Embryonic facial prominence (tissue), 1 donor: ENCODE measurements at regions not wholly inside any gene's neighbourhood (a gene's known extent, or its start where the extent isn't known, plus 50 kb on each side); places are given as distances from the start of the nearest gene placed in this dataset.
A peak's percentile ranks its signal among the peaks of the same experiment; 100 is the strongest.
"Not testable (repeated sequence)": the region's sequence is repeated elsewhere in the genome, so short reads cannot be mapped to it uniquely, and the experiment has no call there.

Experiments used
- DNase-seq: peaks from one replicate; pipeline ENCODE4 v3.0.0-alpha.2; 2016; ENCODE audit errors: extremely low spot score

DNA sequence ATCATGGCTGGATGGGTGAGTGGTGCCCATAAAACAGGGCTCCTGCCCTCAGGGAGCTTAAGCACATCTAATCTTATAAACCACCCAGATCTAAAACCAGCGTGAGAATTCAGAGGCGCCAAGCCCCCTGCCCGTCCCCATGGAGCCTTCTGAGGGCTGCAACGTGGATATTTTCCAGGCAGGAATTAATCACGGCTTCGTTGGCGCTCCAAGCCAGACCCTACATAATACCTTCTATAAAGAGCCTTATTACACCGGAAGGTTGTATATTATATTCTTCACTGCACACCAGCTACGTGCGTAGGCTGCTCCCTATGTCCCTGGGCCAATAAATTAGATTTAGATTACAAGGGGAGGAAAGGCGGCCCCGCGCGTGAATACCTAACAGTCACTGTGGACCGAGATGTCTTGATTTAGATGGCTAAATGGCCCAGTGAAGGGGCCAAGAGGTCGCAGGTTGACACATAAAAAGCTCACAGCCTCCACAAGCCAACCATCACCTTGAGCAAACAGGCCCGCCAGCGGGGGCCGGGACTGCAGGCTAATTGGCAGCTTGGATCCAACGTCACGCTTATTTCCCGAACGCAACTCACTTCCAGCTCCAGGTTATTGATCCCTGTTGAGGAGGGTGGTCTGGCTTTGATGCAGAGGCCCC lies 64.7 kb upstream of the APCDD1L start:
- DNase-seq, result no peak

DNA sequence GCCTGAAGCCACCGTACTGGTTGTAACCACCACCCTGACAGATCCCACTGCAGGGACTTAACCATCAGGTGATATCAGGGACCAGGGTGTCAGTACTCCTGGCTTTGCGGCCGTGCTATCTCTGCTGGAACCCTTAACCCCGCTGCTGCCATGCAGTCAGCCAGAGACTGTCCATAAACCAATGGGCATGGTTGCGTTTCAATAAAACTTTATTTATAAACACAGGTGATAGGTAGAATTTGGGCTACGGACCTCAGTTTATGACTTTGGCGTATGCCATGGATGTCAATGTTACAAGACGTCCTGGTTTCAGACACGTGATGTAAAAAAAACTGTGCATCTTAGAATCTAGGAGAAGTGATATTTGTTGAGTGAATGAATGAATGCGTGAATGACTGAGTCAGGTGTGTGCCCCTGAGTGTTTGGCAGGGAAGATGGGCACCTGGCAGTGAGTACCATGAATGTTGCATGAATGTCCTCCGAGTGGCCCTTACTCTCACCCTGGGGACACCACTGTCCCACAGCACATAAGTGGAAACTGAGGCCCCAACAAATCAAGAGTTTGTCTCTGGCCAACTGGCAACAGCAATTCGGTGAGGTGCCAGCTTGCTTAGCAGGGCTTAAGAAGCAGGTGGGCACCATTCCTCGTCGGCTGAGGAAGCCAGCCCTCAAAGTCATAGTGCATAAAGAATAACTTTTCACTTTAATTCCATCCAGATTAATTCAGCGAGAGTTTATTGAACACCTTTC lies 64.0 kb upstream of the APCDD1L start:
- no peak for DNase-seq

DNA sequence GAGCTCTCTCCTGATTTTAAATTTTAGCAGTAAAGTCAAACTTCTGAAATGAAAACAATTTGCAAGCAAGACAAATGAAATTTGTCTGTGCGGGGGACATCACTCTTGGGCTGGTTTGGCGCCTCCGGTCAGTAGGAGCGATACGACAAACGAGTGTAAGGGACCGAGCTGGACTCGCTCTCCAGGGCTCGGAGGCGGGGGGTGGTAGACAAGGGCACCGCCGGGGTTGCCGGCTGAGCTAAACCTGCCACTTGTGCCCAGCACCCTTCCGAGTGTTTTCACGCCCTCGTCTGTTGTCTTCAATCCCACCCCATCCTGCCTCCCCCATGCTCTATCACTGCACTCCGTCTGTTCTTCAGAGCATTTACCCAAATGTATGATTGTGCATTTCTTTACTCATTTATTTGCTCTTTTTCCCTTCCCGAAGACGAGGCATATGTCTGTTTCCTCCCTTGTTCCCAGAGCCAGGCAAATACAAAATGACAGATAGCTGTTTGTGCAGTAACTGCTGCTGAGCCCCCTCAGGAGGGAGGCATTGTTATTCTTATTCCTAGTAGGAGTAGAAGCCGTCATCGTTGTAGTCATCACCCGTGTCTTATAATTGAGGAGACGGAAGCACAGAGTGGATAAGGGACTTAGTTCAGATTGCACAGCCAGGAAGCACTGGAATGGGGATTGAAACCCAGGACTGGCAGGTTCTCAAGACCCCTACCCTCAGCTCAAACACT lies 62.8 kb upstream of the APCDD1L start:
- no peak for DNase-seq

DNA sequence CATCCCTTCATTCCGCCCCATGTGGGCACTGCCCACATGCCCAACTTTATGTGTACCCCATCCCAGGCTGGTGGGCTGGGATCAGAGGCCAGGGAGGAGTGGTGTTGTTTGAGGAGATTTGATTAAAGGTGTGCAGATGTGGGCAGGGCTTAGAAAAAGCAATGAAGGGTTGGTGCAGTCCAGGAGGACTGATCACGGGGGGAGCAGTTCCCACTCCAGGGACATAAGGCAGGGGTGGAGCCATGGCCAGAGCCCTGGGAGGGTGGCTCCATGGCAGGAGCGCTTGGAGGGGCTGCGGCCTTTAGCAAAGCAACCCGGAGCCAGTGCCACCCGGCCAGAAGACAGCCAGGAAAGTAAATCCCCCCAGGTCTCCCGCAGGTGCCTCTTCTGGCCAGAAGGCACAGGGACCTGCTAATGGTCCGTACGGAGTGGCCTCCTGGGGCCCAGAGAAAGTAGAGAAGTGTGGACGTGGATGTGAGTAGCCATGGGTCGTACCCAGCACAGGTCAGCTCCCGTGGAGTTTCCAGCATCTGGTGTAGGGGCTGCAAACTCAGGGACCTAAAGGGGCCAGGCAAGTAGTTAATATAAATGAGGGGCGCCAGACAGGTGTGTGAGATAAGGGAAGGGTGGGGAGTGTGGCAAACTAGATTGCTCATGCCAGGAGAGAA lies 62.1 kb upstream of the APCDD1L start:
- DNase-seq, result no peak

DNA sequence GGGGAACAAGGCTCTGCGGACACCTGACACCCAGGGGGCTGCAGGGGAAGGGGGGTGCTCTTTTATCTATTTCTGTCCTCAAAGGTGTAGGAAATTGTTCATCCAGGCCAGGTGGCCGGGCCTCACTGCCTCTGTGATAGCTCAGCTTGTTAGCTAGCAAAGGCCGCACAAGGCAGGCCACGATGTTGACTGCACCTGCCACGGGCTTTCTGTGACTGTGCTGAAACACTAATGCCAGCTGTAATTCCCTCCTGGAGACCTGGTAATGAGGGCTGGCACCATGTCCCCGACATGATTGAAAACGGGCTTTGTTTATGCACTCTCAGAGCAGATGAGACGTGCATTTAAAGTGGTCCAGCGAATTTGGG lies 61.4 kb upstream of the APCDD1L start:
- no peak for DNase-seq

DNA sequence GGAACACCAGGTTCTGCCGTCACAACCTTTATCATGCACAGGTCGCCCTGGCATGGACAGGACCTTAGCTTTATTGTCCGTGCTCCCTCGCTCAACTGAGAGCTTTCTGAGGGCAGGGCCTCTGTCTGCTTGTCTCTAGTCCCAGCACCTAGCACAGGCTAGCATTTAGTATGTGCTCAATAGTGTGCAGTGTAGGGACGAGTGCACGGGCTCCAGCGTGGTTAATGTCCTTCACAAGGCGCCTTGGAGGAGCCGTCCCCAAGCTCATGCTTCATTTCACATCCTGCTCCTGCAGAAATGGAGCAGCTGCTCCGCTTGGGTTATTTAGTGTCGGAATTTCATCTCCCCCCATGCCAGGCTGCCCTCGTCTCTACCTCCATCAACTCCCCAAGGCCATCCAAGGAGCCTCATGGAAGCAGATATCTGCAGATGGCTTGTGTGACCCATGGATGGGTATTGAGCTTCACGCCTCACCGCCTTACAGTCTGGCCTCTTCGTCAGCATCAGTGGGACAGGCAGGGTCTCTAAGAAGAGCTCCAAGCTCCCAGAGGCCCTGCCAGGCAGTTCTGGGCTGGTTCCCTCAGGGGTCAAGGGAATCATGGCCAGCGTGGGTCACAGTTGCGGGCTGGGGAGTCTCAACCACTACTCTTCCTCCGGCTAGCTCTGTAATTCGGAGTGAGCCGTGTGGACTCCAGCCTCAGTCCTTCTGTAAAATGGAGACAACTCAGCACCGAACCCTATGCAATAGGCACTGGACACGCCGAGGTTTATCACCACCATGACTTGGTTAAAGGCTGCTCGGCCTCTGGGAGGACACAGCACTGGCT lies 60.8 kb upstream of the APCDD1L start:
- DNase-seq, result no peak

DNA sequence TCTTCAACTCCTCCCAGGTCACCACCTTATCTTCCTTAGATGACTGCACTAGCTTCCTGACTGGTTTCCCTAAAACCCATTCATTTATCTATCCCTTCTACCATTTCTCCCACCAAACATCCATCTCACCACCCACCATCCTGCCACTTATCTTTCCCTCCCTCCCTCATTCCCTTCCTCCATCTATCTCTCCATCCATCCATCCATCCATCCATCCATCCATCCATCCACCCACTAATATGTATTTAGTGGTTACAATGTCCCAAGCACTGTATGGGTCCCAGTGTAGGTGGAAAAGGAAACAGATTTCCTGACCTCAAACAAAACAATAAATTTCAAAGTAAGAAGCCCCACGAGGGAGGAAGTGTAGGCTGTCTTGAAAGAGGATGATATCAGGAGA lies 59.3 kb upstream of the APCDD1L start:
- DNase-seq, result no peak

DNA sequence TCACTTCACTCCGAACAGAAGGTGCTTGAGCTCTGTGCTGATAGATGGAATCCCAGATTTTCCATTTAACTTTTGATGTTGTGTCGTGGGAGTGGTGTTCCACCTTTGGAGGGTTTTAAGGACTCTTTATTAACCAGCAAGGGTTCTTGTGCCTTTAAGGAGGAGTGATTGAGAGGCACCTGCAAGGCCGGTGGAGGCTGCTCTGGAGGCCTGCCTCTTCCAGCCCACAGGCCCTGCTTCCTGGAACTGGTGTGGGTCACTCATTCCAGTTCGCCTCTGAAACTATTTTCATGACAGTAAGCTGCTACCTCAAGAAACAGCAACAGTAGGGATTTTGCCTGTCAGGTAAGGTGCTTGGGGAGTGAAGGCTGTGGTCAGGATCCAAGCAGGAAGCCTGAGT lies 58.8 kb upstream of the APCDD1L start:
- DNase-seq, result no peak

DNA sequence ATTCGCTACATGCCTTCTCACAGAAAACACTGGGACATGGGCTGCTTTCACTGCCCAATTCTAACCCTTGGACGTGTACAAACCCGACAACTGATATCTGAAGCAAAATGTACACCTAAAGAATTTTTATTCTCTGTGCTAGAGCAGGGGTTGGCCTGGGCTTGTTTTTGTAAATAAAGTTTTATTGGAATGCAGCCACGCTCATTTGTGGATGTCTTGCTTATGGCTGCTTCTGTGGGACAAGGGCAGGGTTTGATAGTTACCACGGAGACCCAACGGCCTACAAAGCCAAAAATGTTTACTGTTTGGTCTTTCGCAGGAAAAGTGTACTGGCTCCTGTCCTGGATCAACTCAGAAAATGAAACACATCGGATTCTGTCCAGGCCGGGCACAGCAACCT lies 58.1 kb upstream of the APCDD1L start:
- DNase-seq, result no peak

DNA sequence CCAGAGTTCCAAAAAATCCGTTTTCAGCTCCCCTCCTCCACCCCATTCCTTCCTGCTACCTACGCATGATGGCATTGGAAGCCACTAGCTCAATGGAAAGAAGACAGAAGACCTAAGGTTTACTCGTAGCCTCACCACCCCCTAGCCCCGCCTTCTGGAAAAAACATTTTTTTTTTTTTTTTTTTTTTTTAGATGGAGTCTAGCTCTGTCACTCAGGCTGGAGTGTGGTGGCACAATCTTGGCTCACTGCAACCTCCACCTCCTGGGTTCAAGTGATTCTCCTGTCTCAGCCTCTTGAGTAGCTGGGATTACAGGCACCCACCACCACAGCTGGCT lies 57.2 kb upstream of the APCDD1L start:
- DNase-seq, result not testable (repeated sequence)

DNA sequence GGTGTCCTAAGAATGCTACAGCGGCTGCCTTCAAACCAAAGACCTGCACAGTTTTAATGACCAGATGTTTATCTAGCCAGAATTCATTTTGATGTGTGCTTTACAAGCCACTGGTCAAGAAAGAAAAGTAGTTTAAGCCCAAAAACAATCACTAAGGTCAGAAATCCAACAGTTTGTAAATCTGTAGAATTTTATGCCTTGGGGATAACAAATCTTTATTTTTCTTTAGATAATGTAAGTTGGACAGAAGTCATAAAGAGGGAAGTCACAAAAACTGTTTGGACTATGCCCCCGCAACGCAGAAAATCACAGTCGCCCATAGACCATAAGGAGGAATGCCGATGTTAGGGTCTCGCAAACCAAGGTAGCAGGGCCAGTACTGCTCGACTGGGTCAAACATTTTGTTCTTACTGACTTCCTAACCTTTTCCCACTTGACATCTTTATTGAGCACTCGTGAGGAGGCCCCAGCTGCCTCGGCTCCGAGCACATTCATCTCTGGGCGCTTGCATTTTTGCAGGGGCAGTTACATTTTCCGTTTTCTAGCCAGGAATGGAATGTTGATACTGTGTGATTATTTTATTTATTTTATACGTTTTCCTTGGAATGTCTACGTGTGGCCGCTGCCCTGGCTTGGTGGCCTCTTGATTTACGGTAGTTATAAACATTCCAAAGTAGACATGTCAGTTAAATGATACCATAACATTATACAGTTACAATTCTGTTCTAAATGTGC lies 56.7 kb upstream of the APCDD1L start:
- no peak for DNase-seq

DNA sequence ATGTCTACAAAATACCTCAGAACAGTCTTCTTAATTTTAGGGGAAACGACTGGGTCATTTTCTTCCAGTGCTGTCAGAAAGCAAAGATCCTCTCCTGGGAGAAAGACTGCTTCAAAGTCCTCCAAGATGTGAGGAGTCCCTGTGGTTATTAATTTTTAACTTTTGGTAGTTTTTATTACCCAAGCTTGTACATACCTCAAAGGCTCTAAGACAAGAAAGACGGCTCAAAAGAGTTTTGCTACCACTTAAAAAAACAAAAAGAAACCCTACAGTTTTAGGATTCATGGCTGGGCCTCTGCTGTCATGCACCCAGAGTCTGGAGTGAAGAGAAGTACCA lies 56.1 kb upstream of the APCDD1L start:
- DNase-seq, result no peak

DNA sequence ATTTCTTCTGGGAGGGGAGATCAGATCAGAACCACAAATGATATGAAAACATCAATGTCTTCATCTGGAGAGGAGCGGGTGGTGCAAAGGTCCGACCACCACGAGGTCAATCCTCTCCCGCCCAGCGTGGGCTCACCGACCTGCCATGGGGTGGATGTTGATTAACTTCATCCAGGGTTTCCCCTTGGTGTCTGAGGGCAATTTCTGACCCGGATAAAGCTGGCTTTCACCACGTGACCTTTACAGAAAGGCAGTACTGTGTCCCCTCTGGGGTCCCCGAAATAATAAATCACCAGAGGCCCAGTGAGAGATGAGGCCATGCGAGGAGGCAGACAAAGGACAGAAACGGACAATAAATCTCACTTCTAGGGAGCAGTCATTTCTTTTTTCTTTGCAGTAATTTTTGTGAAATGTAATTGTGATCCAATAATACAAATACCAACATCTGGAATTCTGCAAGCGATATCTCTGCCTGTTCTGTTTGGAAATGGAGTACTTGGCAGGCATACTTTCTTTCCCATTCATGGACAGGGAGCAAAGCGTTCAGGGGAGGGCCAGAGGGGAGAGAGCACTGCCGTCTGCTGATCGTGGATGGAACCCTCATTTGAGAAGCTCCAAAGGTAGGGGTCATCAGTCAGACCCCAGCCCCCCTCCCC lies 55.1 kb upstream of the APCDD1L start:
- DNase-seq, result peak; percentile 54

DNA sequence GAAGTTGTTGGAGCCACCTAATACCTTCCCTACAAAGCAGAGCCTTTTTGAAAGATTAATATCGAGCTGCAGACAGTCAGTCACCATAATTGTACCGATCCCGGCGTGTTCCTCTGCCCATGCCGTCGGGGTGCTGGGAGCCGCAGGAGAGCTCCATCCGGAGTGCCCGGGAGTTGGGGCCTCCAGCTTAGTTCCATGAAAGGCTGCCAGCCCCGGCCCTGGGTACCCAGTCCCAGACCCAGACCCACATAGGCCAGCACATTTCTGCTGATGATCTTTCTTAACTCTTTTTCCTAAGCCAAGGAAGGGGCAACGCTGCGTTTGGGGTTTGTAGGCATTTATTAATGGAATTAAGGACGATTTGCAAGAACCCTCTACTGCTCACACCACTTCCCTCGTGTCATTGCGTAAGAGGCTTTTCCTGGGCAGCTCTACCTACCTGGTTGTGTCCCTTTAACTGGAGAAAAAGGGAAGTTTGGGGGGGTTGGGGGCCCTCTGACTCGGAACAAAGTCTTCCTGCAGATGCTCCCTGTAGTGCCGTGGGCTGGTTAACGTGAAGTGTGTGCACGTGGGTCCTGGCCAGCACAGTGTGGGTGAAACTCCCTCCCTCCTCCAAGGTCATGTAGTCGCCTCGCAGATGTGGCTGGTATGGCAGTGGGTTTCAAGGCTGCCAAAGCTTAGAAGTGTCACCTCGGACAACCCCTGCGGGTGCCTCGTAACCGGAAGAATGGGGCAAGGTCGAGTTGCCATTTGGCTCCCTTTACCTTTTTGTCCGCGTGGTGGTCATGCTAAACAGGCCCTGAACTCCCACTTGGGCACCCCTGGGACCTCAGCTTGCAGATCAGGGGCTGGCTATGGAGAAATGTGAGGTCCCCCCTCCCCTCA lies 54.3 kb upstream of the APCDD1L start:
- DNase-seq, result no peak

DNA sequence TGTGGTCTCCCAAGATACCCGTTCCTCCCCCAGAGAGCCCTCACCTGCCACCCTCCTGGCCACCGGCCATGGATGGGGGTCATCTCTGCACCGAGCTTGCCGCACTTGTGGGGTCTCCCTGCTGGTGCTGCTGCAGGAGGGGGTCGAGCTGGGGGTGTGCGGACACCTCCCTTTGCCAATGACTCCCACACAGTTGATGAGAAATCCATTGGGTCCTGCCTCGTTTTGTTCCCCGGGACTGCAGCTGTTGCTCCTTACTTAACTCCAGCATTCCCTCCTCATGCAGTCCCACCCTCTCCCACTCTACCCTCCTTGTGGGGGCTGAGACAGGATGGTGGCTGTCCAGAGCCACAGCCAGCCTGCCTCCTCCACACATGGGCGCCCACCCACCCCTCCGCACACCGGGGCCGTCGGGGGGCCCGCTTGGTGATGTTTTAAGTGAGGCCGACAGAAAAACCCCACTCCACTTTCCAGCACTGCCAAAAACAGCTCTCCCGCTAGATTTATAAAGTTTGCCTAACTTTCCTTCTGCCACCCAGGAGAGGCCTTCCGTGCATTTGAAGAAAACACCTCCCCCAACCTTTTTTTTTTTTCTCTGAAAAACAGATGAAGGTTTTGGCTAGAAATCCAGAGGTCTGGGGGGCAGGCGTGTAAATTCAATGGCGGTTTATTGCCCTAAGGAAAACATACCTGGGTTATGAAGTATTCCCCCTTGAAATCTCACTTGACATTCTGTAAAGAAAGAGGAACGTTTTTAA lies 53.5 kb upstream of the APCDD1L start:
- no peak for DNase-seq

DNA sequence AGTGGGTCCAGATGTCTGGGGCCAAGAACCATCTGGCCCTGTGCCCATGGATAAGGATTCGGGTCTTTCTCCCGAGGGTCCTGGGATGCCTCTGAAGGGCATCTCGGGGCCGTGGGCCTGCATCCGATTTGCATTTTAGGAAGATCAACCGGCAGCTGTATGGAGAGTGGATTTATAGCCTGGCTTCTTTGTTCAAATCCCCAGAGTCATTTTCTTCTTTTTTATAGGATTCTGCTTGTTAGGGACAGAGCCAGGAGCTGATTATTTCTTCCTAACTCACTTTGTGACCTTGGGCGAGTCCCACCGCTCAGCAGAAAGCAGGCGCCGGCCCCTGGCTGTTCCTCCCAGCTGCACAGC lies 52.9 kb upstream of the APCDD1L start:
- no peak for DNase-seq

DNA sequence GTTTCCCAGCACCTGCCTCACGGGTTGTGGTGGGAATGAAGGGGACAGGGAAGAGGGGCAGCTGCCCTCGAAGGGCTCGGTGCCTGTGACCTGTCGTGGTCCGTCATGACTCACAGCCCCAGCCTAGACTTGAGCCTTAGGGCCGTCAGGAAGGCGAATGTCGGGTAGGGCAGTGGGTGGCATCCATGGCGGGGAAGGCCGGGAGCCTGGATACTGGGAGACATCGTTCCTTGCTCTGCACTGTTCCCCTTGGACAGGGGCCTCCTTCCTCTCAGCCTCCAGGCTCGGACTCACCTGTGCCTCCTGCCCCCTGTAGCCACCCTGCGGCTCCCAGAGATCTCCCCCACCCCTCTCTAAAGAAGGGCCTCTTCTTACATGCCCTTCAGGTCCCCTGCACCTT lies 52.2 kb upstream of the APCDD1L start:
- DNase-seq, result no peak

DNA sequence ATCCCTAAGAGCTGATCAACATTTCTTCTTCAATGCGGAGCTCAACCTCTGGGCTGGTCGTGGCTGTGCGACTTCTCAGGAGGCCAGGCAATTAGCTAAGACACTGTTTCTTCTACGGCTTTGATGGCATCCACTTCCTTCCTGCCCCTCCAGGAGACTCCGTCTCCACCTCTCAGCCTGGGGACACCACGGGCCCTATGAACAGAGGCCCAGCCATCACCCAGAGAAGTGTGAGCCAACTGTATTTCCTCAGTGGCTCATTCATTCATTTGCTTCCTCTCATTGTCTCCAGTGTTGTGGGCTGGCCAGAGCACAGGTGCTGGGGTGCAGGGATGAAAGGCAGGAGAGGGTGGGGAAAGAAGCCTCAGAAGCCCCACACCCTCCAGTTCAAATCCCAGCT lies 51.8 kb upstream of the APCDD1L start:
- DNase-seq, result no peak
